PFSK-1 (cell line): ENCODE measurements at regions not wholly inside any gene's neighbourhood (a gene's known extent, or its start where the extent isn't known, plus 50 kb on each side); places are given as distances from the start of the nearest gene placed in this dataset.

ENCODE experiments used
- FOXP2 ChIP-seq: optimal IDR thresholded peaks from 2 replicates; pipeline ENCODE3; 2011; ENCODE audit warnings: borderline replicate concordance, control low read depth, inconsistent platforms; ENCODE audit not compliant: insufficient read depth; ENCODE audit errors: extremely low read length, extremely low read depth
- POLR2AphosphoS5 ChIP-seq: IDR thresholded peaks from 2 replicates; pipeline ENCODE4 v1.6.1; 2012; ENCODE audit warnings: low read depth, mild to moderate bottlenecking, control low read depth, low read length, moderate library complexity
- SIN3A ChIP-seq: IDR thresholded peaks from 2 replicates; pipeline ENCODE4 v1.6.1; 2012; ENCODE audit warnings: mild to moderate bottlenecking, low read length, moderate library complexity, borderline replicate concordance; ENCODE audit not compliant: insufficient read depth
- TAF1 ChIP-seq: IDR thresholded peaks from 2 replicates; pipeline ENCODE4 v1.6.1; 2012; ENCODE audit warnings: low read length, control low read depth, borderline replicate concordance; ENCODE audit not compliant: insufficient read depth
- TF ChIP-seq, protein P1 (sequence below), 2 experiments: IDR thresholded peaks; 2 replicates each; pipeline versions ENCODE4 v1.6.1 to v1.8.0; 2011 to 2012; ENCODE audit warnings: low read depth in 2 of 2, low read length in 2 of 2, control low read depth in 1 of 2, inconsistent platforms in 1 of 2, mild to moderate bottlenecking in 1 of 2, moderate library complexity in 1 of 2; ENCODE audit not compliant: insufficient read depth in 1 of 2

GRCh38 chr19:29048873-29049272 is 164.1 kb downstream of the UQCRFS1 start:
- TF ChIP-seq SIN3A (no peak), TAF1 (no peak), POLR2AphosphoS5 (no peak), FOXP2 (no peak)
- TF ChIP-seq, protein P1, sequence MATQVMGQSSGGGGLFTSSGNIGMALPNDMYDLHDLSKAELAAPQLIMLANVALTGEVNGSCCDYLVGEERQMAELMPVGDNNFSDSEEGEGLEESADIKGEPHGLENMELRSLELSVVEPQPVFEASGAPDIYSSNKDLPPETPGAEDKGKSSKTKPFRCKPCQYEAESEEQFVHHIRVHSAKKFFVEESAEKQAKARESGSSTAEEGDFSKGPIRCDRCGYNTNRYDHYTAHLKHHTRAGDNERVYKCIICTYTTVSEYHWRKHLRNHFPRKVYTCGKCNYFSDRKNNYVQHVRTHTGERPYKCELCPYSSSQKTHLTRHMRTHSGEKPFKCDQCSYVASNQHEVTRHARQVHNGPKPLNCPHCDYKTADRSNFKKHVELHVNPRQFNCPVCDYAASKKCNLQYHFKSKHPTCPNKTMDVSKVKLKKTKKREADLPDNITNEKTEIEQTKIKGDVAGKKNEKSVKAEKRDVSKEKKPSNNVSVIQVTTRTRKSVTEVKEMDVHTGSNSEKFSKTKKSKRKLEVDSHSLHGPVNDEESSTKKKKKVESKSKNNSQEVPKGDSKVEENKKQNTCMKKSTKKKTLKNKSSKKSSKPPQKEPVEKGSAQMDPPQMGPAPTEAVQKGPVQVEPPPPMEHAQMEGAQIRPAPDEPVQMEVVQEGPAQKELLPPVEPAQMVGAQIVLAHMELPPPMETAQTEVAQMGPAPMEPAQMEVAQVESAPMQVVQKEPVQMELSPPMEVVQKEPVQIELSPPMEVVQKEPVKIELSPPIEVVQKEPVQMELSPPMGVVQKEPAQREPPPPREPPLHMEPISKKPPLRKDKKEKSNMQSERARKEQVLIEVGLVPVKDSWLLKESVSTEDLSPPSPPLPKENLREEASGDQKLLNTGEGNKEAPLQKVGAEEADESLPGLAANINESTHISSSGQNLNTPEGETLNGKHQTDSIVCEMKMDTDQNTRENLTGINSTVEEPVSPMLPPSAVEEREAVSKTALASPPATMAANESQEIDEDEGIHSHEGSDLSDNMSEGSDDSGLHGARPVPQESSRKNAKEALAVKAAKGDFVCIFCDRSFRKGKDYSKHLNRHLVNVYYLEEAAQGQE (IDR thresholded peaks at IDR 0.05; ENCODE audit: insufficient read depth in 1 of 2, low read depth in 2 of 2, low read length in 2 of 2): no peak

DNA sequence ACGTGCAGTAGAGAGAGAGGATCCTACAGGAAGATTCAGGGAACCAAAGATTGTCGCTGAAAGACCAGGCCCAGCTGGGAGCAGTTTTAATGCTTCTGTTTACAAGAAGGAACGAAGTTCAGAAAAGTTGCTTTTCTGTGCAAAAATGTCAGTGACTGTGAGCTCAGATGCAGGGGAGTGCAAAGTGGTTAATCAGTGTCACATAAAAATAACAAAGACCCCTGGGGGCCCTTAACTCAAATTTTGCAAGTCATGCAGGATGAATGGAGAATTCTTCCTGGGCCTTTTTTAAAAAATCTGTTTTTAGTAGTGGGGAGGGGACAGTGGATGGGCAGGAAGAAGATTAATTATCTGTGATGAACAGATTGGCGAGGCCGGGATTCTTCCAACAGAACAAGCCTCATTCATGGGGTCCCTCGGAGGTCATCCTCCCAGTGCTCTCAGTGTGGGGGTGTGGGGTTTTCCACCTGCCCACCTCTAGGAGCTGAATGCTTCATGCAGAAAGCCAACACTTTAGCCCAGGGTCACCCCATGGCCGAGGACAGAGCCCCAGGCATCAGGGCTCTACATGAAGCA is 167.2 kb downstream of the UQCRFS1 start:
- TF ChIP-seq, protein P1 (IDR thresholded peaks at IDR 0.05; ENCODE audit: insufficient read depth in 1 of 2, low read depth in 2 of 2, low read length in 2 of 2): no peak
- TF ChIP-seq POLR2AphosphoS5 (no peak), SIN3A (no peak), TAF1 (no peak)

DNA sequence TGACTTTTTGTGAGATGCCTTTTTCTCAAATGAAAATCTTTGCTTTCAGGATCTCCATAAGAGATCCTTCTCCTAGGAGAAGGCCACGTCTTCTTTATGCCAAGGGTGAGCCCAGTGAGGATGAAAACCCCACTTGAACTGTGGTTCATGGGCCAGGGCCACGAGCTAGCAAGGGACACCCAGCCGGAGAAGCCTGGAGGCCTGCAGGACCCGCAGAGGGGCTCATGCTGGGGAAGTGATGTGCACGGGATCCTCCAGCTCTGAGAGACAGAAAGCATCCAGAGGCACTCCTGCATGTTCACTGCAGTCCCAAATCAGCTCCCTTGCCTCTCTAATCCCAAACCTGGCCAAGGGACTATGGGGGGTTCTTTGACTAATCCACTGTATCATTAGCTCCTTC is 168.9 kb downstream of the UQCRFS1 start:
- TF ChIP-seq, protein P1 (IDR thresholded peaks at IDR 0.05; ENCODE audit: insufficient read depth in 1 of 2, low read depth in 2 of 2, low read length in 2 of 2): no peak
- TF ChIP-seq POLR2AphosphoS5 (no peak), SIN3A (no peak), TAF1 (no peak), FOXP2 (no peak)

- TF ChIP-seq FOXP2 (no peak), SIN3A (no peak), POLR2AphosphoS5 (no peak), TAF1 (no peak)
- TF ChIP-seq, protein P1 (IDR thresholded peaks at IDR 0.05; ENCODE audit: insufficient read depth in 1 of 2, low read depth in 2 of 2, low read length in 2 of 2): no peak
These were observed 170.5 kb downstream of the UQCRFS1 start for GRCh38 chr19:29042450-29042849.

GRCh38 chr19:29040951-29041350 is 172.0 kb downstream of the UQCRFS1 start:
- TF ChIP-seq, protein P1 (IDR thresholded peaks at IDR 0.05; ENCODE audit: insufficient read depth in 1 of 2, low read depth in 2 of 2, low read length in 2 of 2): no peak
- TF ChIP-seq TAF1 (no peak), FOXP2 (no peak)
